K562 (cell line): ENCODE measurements at regions not wholly inside any gene's neighbourhood (a gene's known extent, or its start where the extent isn't known, plus 50 kb on each side); places are given as distances from the start of the nearest gene placed in this dataset.
"Not testable (repeated sequence)": the region's sequence is repeated elsewhere in the genome, so short reads cannot be mapped to it uniquely, and the experiment has no call there.

Experiments used
- ATAC-seq: fragments of 200-7000 bp; cut with Tn5 transposase; 3 replicates; pipeline ENCODE4 v1.9.1; 2020; ENCODE audit warnings: moderate library complexity
- BruUV-seq: library from RNA; stranded (reverse); fragments of 400-500 nt; replicated peaks from 2 replicates; lab custom pipeline; 2021; lab: Mats Ljungman, UMichigan
- CTCF ChIA-PET: fragments of 300-600 bp; formaldehyde crosslinking; extraction: SDS; loops from one replicate; lab custom pipeline; 2021; ENCODE audit warnings: low intra/inter-chr PET ratio; lab: Yijun Ruan, JAX
- POLR2A ChIA-PET: fragments of 300-600, 350-650 bp; sonication (Branson Sonifier 250); formaldehyde crosslinking; extraction: SDS; loops from one replicate; lab custom pipeline; 2021; ENCODE audit warnings: antibody characterized with exemption, inconsistent platforms; lab: Yijun Ruan, JAX
- DNase-seq, 4 experiments: peaks; one replicate each; pipeline versions ENCODE4 v3.0.0 to v3.0.0-alpha.2; 2011 to 2018; ENCODE audit warnings: low spot score in 3 of 4, mixed read lengths in 3 of 4; ENCODE audit errors: extremely low read depth in 1 of 4
- FAIRE-seq: peaks from 2 replicates; lab custom pipeline; 2011; peaks lifted over from hg19 to GRCh38; lab: Jason Lieb, UNC
- H2AFZ ChIP-seq: 2 replicates; pipeline ENCODE4 v1.6.0; 2011; ENCODE audit warnings: low read depth, low read length, control low read depth, inconsistent platforms
- H3K27ac ChIP-seq: fragments of 200-600 bp; 3 replicates; pipeline ENCODE4 v1.8.0; 2011; ENCODE audit warnings: low read depth, mild to moderate bottlenecking, control low read depth, inconsistent platforms, low read length, moderate library complexity, mixed read lengths; ENCODE audit errors: extremely low read depth
- H3K27me3 ChIP-seq, 2 experiments: fragments of 300-600 bp in 1 of 2; 2 replicates in 1 of 2; 3 replicates in 1 of 2; pipeline versions ENCODE4 v1.6.0 to v1.8.0; 2011; ENCODE audit warnings: inconsistent platforms in 2 of 2, low read length in 2 of 2, mild to moderate bottlenecking in 1 of 2, mixed read lengths in 1 of 2, moderate library complexity in 1 of 2; ENCODE audit not compliant: control insufficient read depth in 2 of 2, insufficient read depth in 2 of 2
- H3K36me3 ChIP-seq: fragments of 300-600 bp; 3 replicates; pipeline ENCODE4 v1.8.0; 2011; ENCODE audit warnings: mild to moderate bottlenecking, low read length, inconsistent platforms; ENCODE audit not compliant: control insufficient read depth, insufficient read depth
- H3K4me1 ChIP-seq, 2 experiments: fragments of 200-600 bp in 1 of 2; replicated peaks in 1 of 2; 2 replicates in 1 of 2; 3 replicates in 1 of 2; pipeline versions ENCODE4 v1.5.1 to v1.8.0; 2011; ENCODE audit warnings: inconsistent platforms in 2 of 2, low read length in 2 of 2, mild to moderate bottlenecking in 1 of 2, mixed read lengths in 1 of 2, moderate library complexity in 1 of 2; ENCODE audit not compliant: control insufficient read depth in 2 of 2, insufficient read depth in 2 of 2
- H3K4me2 ChIP-seq: 2 replicates; pipeline ENCODE4 v1.6.1; 2011; ENCODE audit warnings: low read length, control low read depth, inconsistent platforms, mixed read lengths; ENCODE audit not compliant: insufficient read depth
- H3K4me3 ChIP-seq: fragments of 200-600 bp; sonication (generic), shearing (Covaris generic); 2 replicates; pipeline ENCODE4 v1.5.1; 2016; ENCODE audit warnings: control low read depth, inconsistent platforms
- H3K79me2 ChIP-seq: fragments of 200-600 bp; 3 replicates; pipeline ENCODE4 v1.8.0; 2011; ENCODE audit warnings: low read length, inconsistent platforms; ENCODE audit not compliant: control insufficient read depth, insufficient read depth
- H3K9ac ChIP-seq, 2 experiments: 2 replicates each; pipeline versions ENCODE4 v1.6.0 to v1.6.1; 2011; ENCODE audit warnings: low read depth in 2 of 2, low read length in 2 of 2, control low read depth in 1 of 2, inconsistent platforms in 1 of 2, mild to moderate bottlenecking in 1 of 2, mixed read lengths in 1 of 2; ENCODE audit not compliant: insufficient read depth in 1 of 2
- H3K9me1 ChIP-seq: one replicate; pipeline ENCODE4 v1.6.0; 2011; ENCODE audit warnings: inconsistent platforms, mild to moderate bottlenecking, low read length, moderate library complexity; ENCODE audit not compliant: control insufficient read depth, insufficient read depth
- H3K9me3 ChIP-seq: replicated peaks from 2 replicates; pipeline ENCODE4 v1.5.1; 2011; ENCODE audit warnings: low read depth, low read length, inconsistent platforms; ENCODE audit not compliant: control insufficient read depth, insufficient read depth
- H4K20me1 ChIP-seq: replicated peaks from 2 replicates; pipeline ENCODE4 v1.6.1; 2011; ENCODE audit warnings: low read length, inconsistent platforms, mixed read lengths; ENCODE audit not compliant: control insufficient read depth, insufficient read depth
- MTA3 ChIP-seq: fragments of 450-650 bp; formaldehyde crosslinking; IDR thresholded peaks from 2 replicates; pipeline ENCODE4 v1.6.1; 2017; ENCODE audit warnings: mild to moderate bottlenecking, borderline replicate concordance
- SMAD2 ChIP-seq: fragments of 150-350 bp; IDR thresholded peaks from 2 replicates; pipeline ENCODE4 v1.6.1; 2014; ENCODE audit warnings: low read depth, mild to moderate bottlenecking, low read length
- ZNF133 ChIP-seq: fragments of 250-450 bp; sonication (Bioruptor Pico); IDR thresholded peaks from 2 replicates; pipeline ENCODE4 v1.4.0; 2020; ENCODE audit warnings: mild to moderate bottlenecking
- WGBS: fragments of 100-300 bp; shearing (Covaris generic); methylation state at CpG from one replicate; pipeline ENCODE4 v1.1.6; 2016; ENCODE audit warnings: low coverage, mixed read lengths; ENCODE audit not compliant: insufficient coverage; ENCODE audit errors: missing lambda C conversion rate; 5-methylcytosine and 5-hydroxymethylcytosine counted together
- in situ Hi-C: fragments of 300-500 bp; cut with MboI; formaldehyde crosslinking; loops from 4 replicates; pipeline ENCODE4 v1.15.0; 2018; ENCODE audit warnings: inconsistent platforms, mixed read lengths
- intact Hi-C: fragments of 100-400 bp; cut with micrococcal nuclease; formaldehyde crosslinking; loops from 2 replicates; pipeline ENCODE4 v1.14.2; 2022
- TF ChIP-seq, protein P1 (sequence below): sonication (generic); formaldehyde crosslinking; IDR thresholded peaks from 2 replicates; pipeline ENCODE4 v1.8.1; 2023; ENCODE audit warnings: mild to moderate bottlenecking, missing genetic modification reagents, moderate library complexity
- TF ChIP-seq, protein P2 (sequence below): fragments of 450-650 bp; formaldehyde crosslinking; IDR thresholded peaks from 2 replicates; pipeline ENCODE4 v1.4.0; 2020; ENCODE audit warnings: mild to moderate bottlenecking, moderate library complexity
- TF ChIP-seq, protein P3 (sequence below): fragments of 250-450 bp; sonication (Bioruptor Pico); IDR thresholded peaks from 2 replicates; pipeline ENCODE4 v1.9.0; 2021; ENCODE audit warnings: mild to moderate bottlenecking, inconsistent platforms

DNA sequence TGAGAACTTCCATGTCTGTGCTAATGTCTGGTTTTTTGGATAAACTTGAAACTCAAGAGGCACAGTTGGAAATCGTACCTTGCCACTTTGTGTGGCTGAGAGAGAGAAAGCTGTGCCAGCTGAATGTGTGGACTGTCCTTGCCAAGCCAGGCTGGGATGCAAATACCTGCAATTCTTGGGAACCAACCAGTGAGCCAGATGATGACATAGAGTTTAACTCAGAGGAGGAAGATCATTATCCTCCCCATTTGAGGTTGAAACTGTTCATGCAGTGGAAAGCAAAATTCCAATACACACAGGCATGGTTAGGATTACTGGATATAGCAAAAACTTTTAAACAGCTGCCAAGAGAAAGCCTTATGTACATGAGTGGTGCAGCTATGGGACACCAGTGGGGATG, 451.4 kb upstream of the NPAP1 start:
- in situ Hi-C loops (no loop called here), intact Hi-C loops (no loop called here)
- no peak overlapping the region for H3K27ac ChIP-seq
- H3K27me3 ChIP-seq = no peaks in the 10 kb centered on the region
- no peaks in the 10 kb centered on the region for H3K9me3 ChIP-seq
- no peaks in the 10 kb centered on the region for H3K36me3 ChIP-seq
- no peaks in the 10 kb centered on the region for H3K79me2 ChIP-seq
- ChIA-PET POLR2A (no interaction called here), CTCF (no interaction called here)
- H3K9ac ChIP-seq = no peak overlapping the region
- H3K4me1 ChIP-seq = no peaks in the 10 kb centered on the region
- TF ChIP-seq, protein P1, sequence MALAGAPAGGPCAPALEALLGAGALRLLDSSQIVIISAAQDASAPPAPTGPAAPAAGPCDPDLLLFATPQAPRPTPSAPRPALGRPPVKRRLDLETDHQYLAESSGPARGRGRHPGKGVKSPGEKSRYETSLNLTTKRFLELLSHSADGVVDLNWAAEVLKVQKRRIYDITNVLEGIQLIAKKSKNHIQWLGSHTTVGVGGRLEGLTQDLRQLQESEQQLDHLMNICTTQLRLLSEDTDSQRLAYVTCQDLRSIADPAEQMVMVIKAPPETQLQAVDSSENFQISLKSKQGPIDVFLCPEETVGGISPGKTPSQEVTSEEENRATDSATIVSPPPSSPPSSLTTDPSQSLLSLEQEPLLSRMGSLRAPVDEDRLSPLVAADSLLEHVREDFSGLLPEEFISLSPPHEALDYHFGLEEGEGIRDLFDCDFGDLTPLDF (CRISPR knock-in tag) = no peak
- TF ChIP-seq ZNF133 (no peak), MTA3 (no peak), SMAD2 (no peak)
- TF ChIP-seq, protein P2, sequence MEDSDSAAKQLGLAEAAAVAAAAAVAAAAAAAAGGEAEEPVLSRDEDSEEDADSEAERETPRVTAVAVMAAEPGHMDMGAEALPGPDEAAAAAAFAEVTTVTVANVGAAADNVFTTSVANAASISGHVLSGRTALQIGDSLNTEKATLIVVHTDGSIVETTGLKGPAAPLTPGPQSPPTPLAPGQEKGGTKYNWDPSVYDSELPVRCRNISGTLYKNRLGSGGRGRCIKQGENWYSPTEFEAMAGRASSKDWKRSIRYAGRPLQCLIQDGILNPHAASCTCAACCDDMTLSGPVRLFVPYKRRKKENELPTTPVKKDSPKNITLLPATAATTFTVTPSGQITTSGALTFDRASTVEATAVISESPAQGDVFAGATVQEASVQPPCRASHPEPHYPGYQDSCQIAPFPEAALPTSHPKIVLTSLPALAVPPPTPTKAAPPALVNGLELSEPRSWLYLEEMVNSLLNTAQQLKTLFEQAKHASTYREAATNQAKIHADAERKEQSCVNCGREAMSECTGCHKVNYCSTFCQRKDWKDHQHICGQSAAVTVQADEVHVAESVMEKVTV (CRISPR knock-in tag) = no peak
- TF ChIP-seq, protein P3, sequence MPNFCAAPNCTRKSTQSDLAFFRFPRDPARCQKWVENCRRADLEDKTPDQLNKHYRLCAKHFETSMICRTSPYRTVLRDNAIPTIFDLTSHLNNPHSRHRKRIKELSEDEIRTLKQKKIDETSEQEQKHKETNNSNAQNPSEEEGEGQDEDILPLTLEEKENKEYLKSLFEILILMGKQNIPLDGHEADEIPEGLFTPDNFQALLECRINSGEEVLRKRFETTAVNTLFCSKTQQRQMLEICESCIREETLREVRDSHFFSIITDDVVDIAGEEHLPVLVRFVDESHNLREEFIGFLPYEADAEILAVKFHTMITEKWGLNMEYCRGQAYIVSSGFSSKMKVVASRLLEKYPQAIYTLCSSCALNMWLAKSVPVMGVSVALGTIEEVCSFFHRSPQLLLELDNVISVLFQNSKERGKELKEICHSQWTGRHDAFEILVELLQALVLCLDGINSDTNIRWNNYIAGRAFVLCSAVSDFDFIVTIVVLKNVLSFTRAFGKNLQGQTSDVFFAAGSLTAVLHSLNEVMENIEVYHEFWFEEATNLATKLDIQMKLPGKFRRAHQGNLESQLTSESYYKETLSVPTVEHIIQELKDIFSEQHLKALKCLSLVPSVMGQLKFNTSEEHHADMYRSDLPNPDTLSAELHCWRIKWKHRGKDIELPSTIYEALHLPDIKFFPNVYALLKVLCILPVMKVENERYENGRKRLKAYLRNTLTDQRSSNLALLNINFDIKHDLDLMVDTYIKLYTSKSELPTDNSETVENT (CRISPR knock-in tag) = no peak
- TF ChIP-seq, all 486 proteins: peak for 0
- 0% methylated on average over 1 of the region's 1 CpG for WGBS
- Histone ChIP-seq H4K20me1 (no peaks in the 10 kb centered on the region), H3K4me3 (no peak overlapping the region), H3K9me1 (no peaks in the 10 kb centered on the region), H3K4me2 (no peak overlapping the region), H2AFZ (no peak overlapping the region)
- ATAC-seq = no peak
- no peak for DNase-seq
- no TSS peak for BruUV-seq
- no peak for FAIRE-seq

DNA sequence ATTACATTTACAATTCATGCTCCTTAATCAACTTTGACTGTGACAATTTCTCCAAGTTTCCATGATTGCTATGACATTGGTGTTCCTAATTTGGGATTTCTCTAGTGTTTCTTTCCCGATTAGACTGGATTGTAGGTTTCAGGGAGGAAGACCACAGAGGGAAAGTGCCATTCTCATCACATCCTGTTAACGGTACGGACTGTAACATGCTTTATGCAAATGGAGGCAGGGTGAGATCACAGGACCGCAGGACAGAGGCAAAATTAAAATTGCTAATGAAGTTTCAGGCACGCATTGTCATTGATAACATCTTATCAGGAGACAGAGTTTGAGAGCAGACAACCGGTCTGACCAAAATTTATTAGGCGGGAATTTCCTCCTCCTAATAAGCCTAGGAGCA, 446.7 kb upstream of the NPAP1 start:
- H4K20me1 ChIP-seq, H3K9me1 ChIP-seq, CTCF ChIA-PET, FAIRE-seq, DNase-seq, H3K79me2 ChIP-seq, H3K36me3 ChIP-seq, BruUV-seq, H3K4me1 ChIP-seq, in situ Hi-C loops, H3K9me3 ChIP-seq, POLR2A ChIA-PET, ATAC-seq, H2AFZ ChIP-seq, H3K4me3 ChIP-seq, intact Hi-C loops, H3K9ac ChIP-seq, H3K4me2 ChIP-seq, H3K27me3 ChIP-seq, H3K27ac ChIP-seq: not testable (repeated sequence)
- WGBS = 5% methylated on average over 7 of the region's 7 CpGs
